ENCODE measurements at regions not wholly inside any gene's neighbourhood (a gene's known extent, or its start where the extent isn't known, plus 50 kb on each side); places are given as distances from the start of the nearest gene placed in this dataset.

GRCh38 chr4:111499291-111499690 is 646.0 kb upstream of the FAM241A start:
- TF ChIP-seq FOXM1 (IDR thresholded peaks at IDR 0.05; ENCODE audit: borderline replicate concordance, low read depth) (no peak), TEAD4 (IDR thresholded peaks at IDR 0.05) (no peak), ZBTB7A (IDR thresholded peaks at IDR 0.05; ENCODE audit: low read depth) (no peak), NFIC (IDR thresholded peaks at IDR 0.05) (no peak), TCF12 (IDR thresholded peaks at IDR 0.05; ENCODE audit: low read depth) (no peak), CEBPB (IDR thresholded peaks at IDR 0.05) (no peak), EGR1 (IDR thresholded peaks at IDR 0.05) (no peak), CREB1 (IDR thresholded peaks at IDR 0.05; ENCODE audit: low read depth) (no peak), EP300 (IDR thresholded peaks at IDR 0.05; ENCODE audit: borderline replicate concordance) (no peak), YY1 (IDR thresholded peaks at IDR 0.05; ENCODE audit: low read depth) (no peak), MAX (IDR thresholded peaks at IDR 0.05) (no peak), TAF1 (IDR thresholded peaks at IDR 0.05; ENCODE audit: low read depth) (no peak), RAD21 (IDR thresholded peaks at IDR 0.05; ENCODE audit: low read depth) (no peak), USF1 (IDR thresholded peaks at IDR 0.05) (no peak), REST (IDR thresholded peaks at IDR 0.05; ENCODE audit: low read depth) (no peak)

GRCh38 chr4:111499706-111500105 is 645.5 kb upstream of the FAM241A start:
- no peak for TF ChIP-seq CREB1 (IDR thresholded peaks at IDR 0.05; ENCODE audit: low read depth)
- TF ChIP-seq RAD21 (IDR thresholded peaks at IDR 0.05; ENCODE audit: low read depth) = no peak

GRCh38 chr4:111500858-111501257 is 644.4 kb upstream of the FAM241A start:
- TF ChIP-seq TCF12 (IDR thresholded peaks at IDR 0.05; ENCODE audit: low read depth) = no peak
- TF ChIP-seq TEAD4 (IDR thresholded peaks at IDR 0.05) = no peak
- no peak for TF ChIP-seq FOXM1 (IDR thresholded peaks at IDR 0.05; ENCODE audit: borderline replicate concordance, low read depth)
- no peak for TF ChIP-seq EGR1 (IDR thresholded peaks at IDR 0.05)
- TF ChIP-seq RAD21 (IDR thresholded peaks at IDR 0.05; ENCODE audit: low read depth) = no peak
- no peak for TF ChIP-seq MAX (IDR thresholded peaks at IDR 0.05)
- TF ChIP-seq NFIC (IDR thresholded peaks at IDR 0.05) = no peak
- no peak for TF ChIP-seq USF1 (IDR thresholded peaks at IDR 0.05)
- TF ChIP-seq CEBPB (IDR thresholded peaks at IDR 0.05) = no peak
- TF ChIP-seq CREB1 (IDR thresholded peaks at IDR 0.05; ENCODE audit: low read depth) = no peak
- no peak for TF ChIP-seq EP300 (IDR thresholded peaks at IDR 0.05; ENCODE audit: borderline replicate concordance)
- TF ChIP-seq TAF1 (IDR thresholded peaks at IDR 0.05; ENCODE audit: low read depth) = no peak

GRCh38 chr4:111501946-111502345 is 643.3 kb upstream of the FAM241A start:
- TF ChIP-seq EP300 (IDR thresholded peaks at IDR 0.05; ENCODE audit: borderline replicate concordance) (no peak), ZBTB7A (IDR thresholded peaks at IDR 0.05; ENCODE audit: low read depth) (no peak), MAX (IDR thresholded peaks at IDR 0.05) (no peak), USF1 (IDR thresholded peaks at IDR 0.05) (no peak), EGR1 (IDR thresholded peaks at IDR 0.05) (no peak), YY1 (IDR thresholded peaks at IDR 0.05; ENCODE audit: low read depth) (no peak), NFIC (IDR thresholded peaks at IDR 0.05) (no peak), REST (IDR thresholded peaks at IDR 0.05; ENCODE audit: low read depth) (no peak), RAD21 (IDR thresholded peaks at IDR 0.05; ENCODE audit: low read depth) (no peak), TAF1 (IDR thresholded peaks at IDR 0.05; ENCODE audit: low read depth) (no peak), FOXM1 (IDR thresholded peaks at IDR 0.05; ENCODE audit: borderline replicate concordance, low read depth) (no peak), CREB1 (IDR thresholded peaks at IDR 0.05; ENCODE audit: low read depth) (no peak), CEBPB (IDR thresholded peaks at IDR 0.05) (no peak), TEAD4 (IDR thresholded peaks at IDR 0.05) (no peak), TCF12 (IDR thresholded peaks at IDR 0.05; ENCODE audit: low read depth) (no peak)

GRCh38 chr4:111502626-111503025 is 642.6 kb upstream of the FAM241A start:
- TF ChIP-seq MAX (IDR thresholded peaks at IDR 0.05) = no peak
- no peak for TF ChIP-seq REST (IDR thresholded peaks at IDR 0.05; ENCODE audit: low read depth)

Data from Ishikawa (cell line).